ENCODE measurements at regions not wholly inside any gene's neighbourhood (a gene's known extent, or its start where the extent isn't known, plus 50 kb on each side); places are given as distances from the start of the nearest gene placed in this dataset.
A peak's percentile ranks its signal among the peaks of the same experiment; 100 is the strongest.

DNA sequence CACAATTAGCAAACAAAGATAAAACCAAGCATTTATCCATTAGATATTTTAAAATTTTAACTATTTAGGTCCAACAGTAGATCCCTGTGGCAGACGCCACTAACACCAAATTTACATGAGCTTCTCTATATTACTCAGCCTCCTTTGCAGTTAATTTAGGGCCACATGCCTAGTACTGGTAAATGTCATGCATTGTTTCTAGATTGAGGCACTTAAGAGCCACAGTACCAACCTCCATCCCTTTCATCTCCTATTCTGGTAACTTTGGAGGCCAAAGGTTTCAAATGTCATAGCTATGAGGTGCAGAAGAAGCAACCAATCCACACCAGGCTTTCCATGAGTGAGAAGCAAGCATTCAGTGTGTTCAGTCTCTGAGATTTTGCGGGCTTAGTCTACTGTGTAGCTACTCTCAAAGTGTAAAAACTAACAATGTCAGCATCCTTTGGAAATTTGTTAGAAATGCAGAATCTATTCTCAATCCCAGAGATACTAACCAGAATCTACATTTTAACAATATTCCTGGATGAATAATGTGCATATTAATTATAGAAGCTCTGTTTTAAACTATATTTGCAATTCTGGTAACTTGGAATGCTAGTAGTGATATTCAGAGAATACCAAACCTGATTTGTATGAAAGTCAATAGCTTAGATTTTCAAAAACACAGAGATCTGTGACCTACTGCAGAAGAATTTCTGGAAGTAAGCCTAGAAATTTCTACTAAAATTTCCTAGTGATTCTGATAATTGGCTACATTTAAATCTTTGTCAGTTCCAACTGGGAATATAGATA lies 206.3 kb upstream of the CD96 start:
- TF ChIP-seq, protein P1, sequence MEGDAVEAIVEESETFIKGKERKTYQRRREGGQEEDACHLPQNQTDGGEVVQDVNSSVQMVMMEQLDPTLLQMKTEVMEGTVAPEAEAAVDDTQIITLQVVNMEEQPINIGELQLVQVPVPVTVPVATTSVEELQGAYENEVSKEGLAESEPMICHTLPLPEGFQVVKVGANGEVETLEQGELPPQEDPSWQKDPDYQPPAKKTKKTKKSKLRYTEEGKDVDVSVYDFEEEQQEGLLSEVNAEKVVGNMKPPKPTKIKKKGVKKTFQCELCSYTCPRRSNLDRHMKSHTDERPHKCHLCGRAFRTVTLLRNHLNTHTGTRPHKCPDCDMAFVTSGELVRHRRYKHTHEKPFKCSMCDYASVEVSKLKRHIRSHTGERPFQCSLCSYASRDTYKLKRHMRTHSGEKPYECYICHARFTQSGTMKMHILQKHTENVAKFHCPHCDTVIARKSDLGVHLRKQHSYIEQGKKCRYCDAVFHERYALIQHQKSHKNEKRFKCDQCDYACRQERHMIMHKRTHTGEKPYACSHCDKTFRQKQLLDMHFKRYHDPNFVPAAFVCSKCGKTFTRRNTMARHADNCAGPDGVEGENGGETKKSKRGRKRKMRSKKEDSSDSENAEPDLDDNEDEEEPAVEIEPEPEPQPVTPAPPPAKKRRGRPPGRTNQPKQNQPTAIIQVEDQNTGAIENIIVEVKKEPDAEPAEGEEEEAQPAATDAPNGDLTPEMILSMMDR (IDR thresholded peaks at IDR 0.05; ENCODE audit: insufficient read depth in 1 of 2, low read depth in 1 of 2, low read length in 1 of 2, severe bottlenecking in 1 of 2, unreplicated experiment in 1 of 2): no peak
- Histone ChIP-seq H3K4me3 (ENCODE audit: low read depth, low read length) (no peak overlapping the region), H3K27me3 (replicated peaks; ENCODE audit: control insufficient read depth, insufficient read depth, low read length) (no peaks in the 10 kb centered on the region), H3K9me3 (no peaks in the 10 kb centered on the region), H3K36me3 (ENCODE audit: control insufficient read depth, insufficient read depth, low read length) (no peaks in the 10 kb centered on the region), H3K4me1 (peaks cover 10% of the 10 kb centered on the region)
- no peak overlapping the region for H3K4me3 Mint-ChIP-seq (ENCODE audit: unreplicated experiment)
- no TSS peak for BruUV-seq (replicated peaks)
- H3K27ac Mint-ChIP-seq (ENCODE audit: unreplicated experiment): no peak overlapping the region
- intact Hi-C loops (cut with micrococcal nuclease; ENCODE audit: unreplicated experiment): loop anchor here (5.0 kb wide), 1 partner anchor 123 kb away; no protein-coding TSS in a partner anchor
- H3K27me3 Mint-ChIP-seq (ENCODE audit: insufficient read depth, unreplicated experiment): no peaks in the 10 kb centered on the region
- no peaks in the 10 kb centered on the region for H3K36me3 Mint-ChIP-seq (ENCODE audit: insufficient read depth, unreplicated experiment)
- H3K9me3 Mint-ChIP-seq (ENCODE audit: unreplicated experiment): no peaks in the 10 kb centered on the region
- POLR2A ChIA-PET: no interaction called here
- CTCF ChIA-PET: no interaction called here
- peaks cover 17% of the 10 kb centered on the region for H3K4me1 Mint-ChIP-seq (ENCODE audit: low read depth, unreplicated experiment)
- no peak for DNase-seq

DNA sequence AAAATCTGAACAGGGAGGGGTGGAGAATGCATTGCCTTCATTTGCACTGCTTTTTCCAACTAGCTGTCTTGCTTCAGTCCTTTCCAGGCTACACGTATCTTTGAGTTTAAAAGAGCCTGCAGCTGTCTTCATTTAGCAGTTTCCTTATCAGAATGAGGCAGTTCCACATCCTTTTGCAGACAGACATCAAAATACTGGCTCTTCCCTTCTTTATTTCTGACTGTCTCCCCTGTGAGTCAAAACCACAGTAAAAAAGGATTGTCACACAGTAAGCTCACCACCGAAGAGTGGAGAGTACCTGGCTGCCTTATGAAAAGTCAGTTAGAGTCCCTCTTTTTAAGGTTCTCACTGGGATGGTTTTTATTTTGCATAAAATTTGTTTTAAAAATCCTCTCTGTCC lies 205.5 kb upstream of the CD96 start:
- H3K4me3 ChIP-seq (ENCODE audit: low read depth, low read length): no peak overlapping the region
- POLR2A ChIA-PET: no interaction called here
- Mint-ChIP-seq H3K36me3 (ENCODE audit: insufficient read depth, unreplicated experiment) (no peaks in the 10 kb centered on the region), H3K27me3 (ENCODE audit: insufficient read depth, unreplicated experiment) (no peaks in the 10 kb centered on the region), H3K27ac (ENCODE audit: unreplicated experiment) (no peak overlapping the region), H3K4me1 (ENCODE audit: low read depth, unreplicated experiment) (peaks cover 17% of the 10 kb centered on the region), H3K9me3 (ENCODE audit: unreplicated experiment) (no peaks in the 10 kb centered on the region), H3K4me3 (ENCODE audit: unreplicated experiment) (no peak overlapping the region)
- BruUV-seq (replicated peaks): no TSS peak
- intact Hi-C loops (cut with micrococcal nuclease; ENCODE audit: unreplicated experiment): loop anchor here (5.0 kb wide), 1 partner anchor 124 kb away; no protein-coding TSS in a partner anchor
- no peak for DNase-seq
- TF ChIP-seq, protein P1 (IDR thresholded peaks at IDR 0.05; ENCODE audit: insufficient read depth in 1 of 2, low read depth in 1 of 2, low read length in 1 of 2, severe bottlenecking in 1 of 2, unreplicated experiment in 1 of 2): no peak
- H3K36me3 ChIP-seq (ENCODE audit: control insufficient read depth, insufficient read depth, low read length): no peaks in the 10 kb centered on the region
- peaks cover 9% of the 10 kb centered on the region for H3K4me1 ChIP-seq
- no peaks in the 10 kb centered on the region for H3K27me3 ChIP-seq (replicated peaks; ENCODE audit: control insufficient read depth, insufficient read depth, low read length)
- no peaks in the 10 kb centered on the region for H3K9me3 ChIP-seq
- CTCF ChIA-PET: no interaction called here

DNA sequence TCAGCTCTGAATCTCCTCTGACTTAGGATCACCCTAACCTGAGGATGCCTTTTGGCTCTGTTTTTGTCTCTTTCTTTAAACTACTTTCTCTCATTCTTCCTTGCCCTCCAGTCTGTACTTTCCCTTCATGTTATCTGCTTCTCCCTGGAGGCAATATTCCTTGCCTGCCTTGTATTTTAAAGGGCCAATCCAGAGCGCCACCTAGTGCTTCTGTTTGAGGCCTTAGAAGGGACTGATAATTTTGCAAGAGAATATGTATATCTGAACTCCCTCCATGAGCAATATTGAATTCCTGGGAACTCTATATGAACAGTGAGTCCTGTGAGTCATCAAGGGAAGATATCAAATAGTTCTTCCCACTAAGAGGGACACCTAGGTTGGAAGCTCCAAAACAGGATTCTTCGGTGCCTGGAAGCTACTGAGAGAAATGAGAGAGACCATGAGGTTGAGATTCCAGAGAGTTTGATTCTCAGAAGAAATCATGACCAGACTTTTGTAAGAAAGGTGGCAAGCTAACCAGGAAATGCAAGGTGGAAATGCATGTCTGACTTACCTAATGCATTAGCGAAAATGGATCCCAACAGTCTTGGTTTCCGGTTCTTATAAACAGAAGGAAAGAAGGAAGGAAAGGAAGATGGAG lies 203.8 kb upstream of the CD96 start:
- Mint-ChIP-seq H3K27me3 (ENCODE audit: insufficient read depth, unreplicated experiment) (no peaks in the 10 kb centered on the region), H3K9me3 (ENCODE audit: unreplicated experiment) (no peaks in the 10 kb centered on the region), H3K36me3 (ENCODE audit: insufficient read depth, unreplicated experiment) (no peaks in the 10 kb centered on the region), H3K4me3 (ENCODE audit: unreplicated experiment) (no peak overlapping the region), H3K4me1 (ENCODE audit: low read depth, unreplicated experiment) (peaks cover 17% of the 10 kb centered on the region), H3K27ac (ENCODE audit: unreplicated experiment) (no peak overlapping the region)
- Histone ChIP-seq H3K36me3 (ENCODE audit: control insufficient read depth, insufficient read depth, low read length) (no peaks in the 10 kb centered on the region), H3K27me3 (replicated peaks; ENCODE audit: control insufficient read depth, insufficient read depth, low read length) (no peaks in the 10 kb centered on the region), H3K9me3 (no peaks in the 10 kb centered on the region), H3K4me1 (no peaks in the 10 kb centered on the region), H3K4me3 (ENCODE audit: low read depth, low read length) (no peak overlapping the region)
- peak; percentile 73 to 75 for DNase-seq
- ChIA-PET CTCF (no interaction called here), POLR2A (no interaction called here)
- intact Hi-C loops (cut with micrococcal nuclease; ENCODE audit: unreplicated experiment): loop anchor here (1.0 to 5.0 kb wide), 6 partner anchors 39 to 1606 kb away; no protein-coding TSS in a partner anchor
- no TSS peak for BruUV-seq (replicated peaks)
- TF ChIP-seq, protein P1 (IDR thresholded peaks at IDR 0.05; ENCODE audit: insufficient read depth in 1 of 2, low read depth in 1 of 2, low read length in 1 of 2, severe bottlenecking in 1 of 2, unreplicated experiment in 1 of 2): peak; percentile 62 to 80
